ENCODE measurements at regions not wholly inside any gene's neighbourhood (a gene's known extent, or its start where the extent isn't known, plus 50 kb on each side); places are given as distances from the start of the nearest gene placed in this dataset.

- H3K4me1 Mint-ChIP-seq: no peaks in the 10 kb centered on the region
- no peak overlapping the region for H3K27ac Mint-ChIP-seq
- DNase-seq: no peak
- H3K9me3 Mint-ChIP-seq: peaks cover 0 to 16% (median 9%) of the 10 kb centered on the region in 5 donors
- no peak overlapping the region for H3K4me3 Mint-ChIP-seq
- Histone ChIP-seq H3K4me1 (ENCODE audit: insufficient read depth, low read length) (no peaks in the 10 kb centered on the region), H3K36me3 (ENCODE audit: insufficient read depth, low read length) (no peaks in the 10 kb centered on the region), H3K4me3 (ENCODE audit: low read length) (no peak overlapping the region), H3K9me3 (ENCODE audit: low read length) (no peaks in the 10 kb centered on the region), H3K27ac (ENCODE audit: low read depth, low read length) (no peak overlapping the region), H3K27me3 (ENCODE audit: insufficient read depth, low read length, poor library complexity, severe bottlenecking) (no peaks in the 10 kb centered on the region)
- ChIA-PET CTCF (no interaction called here), POLR2A (no interaction called here)
- no peaks in the 10 kb centered on the region for H3K36me3 Mint-ChIP-seq
- no peaks in the 10 kb centered on the region for H3K27me3 Mint-ChIP-seq
These were observed 148.3 kb upstream of the IMPG1 start for GRCh38 chr6:76220805-76221204.

GRCh38 chr6:76217606-76218005, 145.1 kb upstream of the IMPG1 start:
- H3K36me3 Mint-ChIP-seq: no peaks in the 10 kb centered on the region
- H3K9me3 Mint-ChIP-seq: peaks cover 2 to 19% (median 9%) of the 10 kb centered on the region in 5 donors
- no peaks in the 10 kb centered on the region for H3K27me3 Mint-ChIP-seq
- DNase-seq: no peak
- ChIA-PET CTCF (interaction anchor here (0.6 kb wide), 1 partner anchor 1535 kb away, joined by 3 read pairs; no protein-coding TSS in a partner anchor), POLR2A (no interaction called here)
- H3K27me3 ChIP-seq (ENCODE audit: insufficient read depth, low read length, poor library complexity, severe bottlenecking): no peaks in the 10 kb centered on the region
- no peaks in the 10 kb centered on the region for H3K4me1 Mint-ChIP-seq
- H3K4me3 ChIP-seq (ENCODE audit: low read length): no peak overlapping the region
- no peaks in the 10 kb centered on the region for H3K9me3 ChIP-seq (ENCODE audit: low read length)
- no peaks in the 10 kb centered on the region for H3K36me3 ChIP-seq (ENCODE audit: insufficient read depth, low read length)
- no peak overlapping the region for H3K4me3 Mint-ChIP-seq
- no peak overlapping the region for H3K27ac Mint-ChIP-seq
- no peaks in the 10 kb centered on the region for H3K4me1 ChIP-seq (ENCODE audit: insufficient read depth, low read length)
- H3K27ac ChIP-seq (ENCODE audit: low read depth, low read length): no peak overlapping the region

- H3K9me3 ChIP-seq (ENCODE audit: low read length): no peaks in the 10 kb centered on the region
- H3K4me1 Mint-ChIP-seq: no peaks in the 10 kb centered on the region
- H3K27ac Mint-ChIP-seq: no peak overlapping the region
- no peaks in the 10 kb centered on the region for H3K27me3 ChIP-seq (ENCODE audit: insufficient read depth, low read length, poor library complexity, severe bottlenecking)
- DNase-seq: no peak
- no peak overlapping the region for H3K4me3 ChIP-seq (ENCODE audit: low read length)
- H3K4me3 Mint-ChIP-seq: no peak overlapping the region
- CTCF ChIA-PET: no interaction called here
- no peaks in the 10 kb centered on the region for H3K27me3 Mint-ChIP-seq
- POLR2A ChIA-PET: no interaction called here
- no peaks in the 10 kb centered on the region for H3K4me1 ChIP-seq (ENCODE audit: insufficient read depth, low read length)
- H3K9me3 Mint-ChIP-seq: peaks cover 2 to 24% (median 10%) of the 10 kb centered on the region in 5 donors
- no peaks in the 10 kb centered on the region for H3K36me3 Mint-ChIP-seq
- no peak overlapping the region for H3K27ac ChIP-seq (ENCODE audit: low read depth, low read length)
- no peaks in the 10 kb centered on the region for H3K36me3 ChIP-seq (ENCODE audit: insufficient read depth, low read length)
These were observed 142.1 kb upstream of the IMPG1 start for GRCh38 chr6:76214546-76214945.

GRCh38 chr6:76174722-76175121, 102.3 kb upstream of the IMPG1 start:
- Histone ChIP-seq H3K9me3 (ENCODE audit: low read length) (no peaks in the 10 kb centered on the region), H3K4me3 (ENCODE audit: low read length) (no peak overlapping the region), H3K27me3 (ENCODE audit: insufficient read depth, low read length, poor library complexity, severe bottlenecking) (no peaks in the 10 kb centered on the region), H3K36me3 (ENCODE audit: insufficient read depth, low read length) (no peaks in the 10 kb centered on the region), H3K27ac (ENCODE audit: low read depth, low read length) (no peak overlapping the region), H3K4me1 (ENCODE audit: insufficient read depth, low read length) (no peaks in the 10 kb centered on the region)
- ChIA-PET POLR2A (no interaction called here), CTCF (no interaction called here)
- H3K27me3 Mint-ChIP-seq: no peaks in the 10 kb centered on the region
- no peak overlapping the region for H3K27ac Mint-ChIP-seq
- no peak overlapping the region for H3K4me3 Mint-ChIP-seq
- H3K4me1 Mint-ChIP-seq: no peaks in the 10 kb centered on the region
- H3K9me3 Mint-ChIP-seq: peaks cover 0 to 9% (median 6%) of the 10 kb centered on the region in 5 donors
- no peaks in the 10 kb centered on the region for H3K36me3 Mint-ChIP-seq
- no peak for DNase-seq

- POLR2A ChIA-PET: no interaction called here
- CTCF ChIA-PET: no interaction called here
- DNase-seq: no peak
- Histone ChIP-seq H3K4me1 (ENCODE audit: insufficient read depth, low read length) (no peaks in the 10 kb centered on the region), H3K4me3 (ENCODE audit: low read length) (no peak overlapping the region), H3K27me3 (ENCODE audit: insufficient read depth, low read length, poor library complexity, severe bottlenecking) (no peaks in the 10 kb centered on the region), H3K36me3 (ENCODE audit: insufficient read depth, low read length) (no peaks in the 10 kb centered on the region), H3K9me3 (ENCODE audit: low read length) (no peaks in the 10 kb centered on the region), H3K27ac (ENCODE audit: low read depth, low read length) (no peak overlapping the region)
- Mint-ChIP-seq H3K27me3 (no peaks in the 10 kb centered on the region), H3K36me3 (no peaks in the 10 kb centered on the region), H3K4me1 (no peaks in the 10 kb centered on the region), H3K4me3 (no peak overlapping the region), H3K27ac (no peak overlapping the region), H3K9me3 (peaks cover 4 to 20% (median 13%) of the 10 kb centered on the region in 5 donors)
These were observed 94.4 kb upstream of the IMPG1 start for GRCh38 chr6:76166874-76167273.

GRCh38 chr6:76166297-76166696, 93.8 kb upstream of the IMPG1 start:
- Mint-ChIP-seq H3K4me1 (no peaks in the 10 kb centered on the region), H3K4me3 (no peak overlapping the region), H3K27me3 (no peaks in the 10 kb centered on the region), H3K36me3 (no peaks in the 10 kb centered on the region), H3K27ac (no peak overlapping the region), H3K9me3 (peaks cover 4 to 20% (median 13%) of the 10 kb centered on the region in 5 donors)
- no peak for DNase-seq
- POLR2A ChIA-PET: no interaction called here
- CTCF ChIA-PET: no interaction called here
- no peaks in the 10 kb centered on the region for H3K4me1 ChIP-seq (ENCODE audit: insufficient read depth, low read length)
- no peak overlapping the region for H3K27ac ChIP-seq (ENCODE audit: low read depth, low read length)
- no peak overlapping the region for H3K4me3 ChIP-seq (ENCODE audit: low read length)
- H3K9me3 ChIP-seq (ENCODE audit: low read length): no peaks in the 10 kb centered on the region
- no peaks in the 10 kb centered on the region for H3K36me3 ChIP-seq (ENCODE audit: insufficient read depth, low read length)
- H3K27me3 ChIP-seq (ENCODE audit: insufficient read depth, low read length, poor library complexity, severe bottlenecking): no peaks in the 10 kb centered on the region

- CTCF ChIA-PET: no interaction called here
- H3K27me3 ChIP-seq (ENCODE audit: insufficient read depth, low read length, poor library complexity, severe bottlenecking): no peaks in the 10 kb centered on the region
- Mint-ChIP-seq H3K27me3 (no peaks in the 10 kb centered on the region), H3K4me1 (no peaks in the 10 kb centered on the region), H3K4me3 (no peak overlapping the region), H3K9me3 (peaks cover 3 to 18% (median 13%) of the 10 kb centered on the region in 5 donors), H3K27ac (no peak overlapping the region), H3K36me3 (no peaks in the 10 kb centered on the region)
- H3K36me3 ChIP-seq (ENCODE audit: insufficient read depth, low read length): no peaks in the 10 kb centered on the region
- no peaks in the 10 kb centered on the region for H3K4me1 ChIP-seq (ENCODE audit: insufficient read depth, low read length)
- POLR2A ChIA-PET: no interaction called here
- no peak overlapping the region for H3K27ac ChIP-seq (ENCODE audit: low read depth, low read length)
- DNase-seq: no peak
- H3K4me3 ChIP-seq (ENCODE audit: low read length): no peak overlapping the region
- H3K9me3 ChIP-seq (ENCODE audit: low read length): no peaks in the 10 kb centered on the region
These were observed 93.2 kb upstream of the IMPG1 start for GRCh38 chr6:76165471-76166221.

- H3K27ac Mint-ChIP-seq: no peak overlapping the region
- ChIA-PET POLR2A (no interaction called here), CTCF (no interaction called here)
- Histone ChIP-seq H3K27me3 (ENCODE audit: insufficient read depth, low read length, poor library complexity, severe bottlenecking) (no peaks in the 10 kb centered on the region), H3K9me3 (ENCODE audit: low read length) (no peaks in the 10 kb centered on the region), H3K4me3 (ENCODE audit: low read length) (no peak overlapping the region), H3K27ac (ENCODE audit: low read depth, low read length) (no peak overlapping the region), H3K4me1 (ENCODE audit: insufficient read depth, low read length) (no peaks in the 10 kb centered on the region), H3K36me3 (ENCODE audit: insufficient read depth, low read length) (no peaks in the 10 kb centered on the region)
- DNase-seq: no peak
- no peaks in the 10 kb centered on the region for H3K4me1 Mint-ChIP-seq
- no peaks in the 10 kb centered on the region for H3K36me3 Mint-ChIP-seq
- H3K27me3 Mint-ChIP-seq: no peaks in the 10 kb centered on the region
- peaks cover 14 to 26% (median 19%) of the 10 kb centered on the region in 5 donors for H3K9me3 Mint-ChIP-seq
- no peak overlapping the region for H3K4me3 Mint-ChIP-seq
These were observed 90.3 kb upstream of the IMPG1 start for GRCh38 chr6:76162811-76163210.

All from CD8-positive, alpha-beta memory T cell (primary cell).